SK-N-SH (cell line): ENCODE measurements at regions not wholly inside any gene's neighbourhood (a gene's known extent, or its start where the extent isn't known, plus 50 kb on each side); places are given as distances from the start of the nearest gene placed in this dataset.

Experiments used
- CTCF ChIA-PET: fragments of 300-600, 350-600 bp; formaldehyde crosslinking; extraction: SDS; loops from one replicate; lab custom pipeline; 2021; lab: Yijun Ruan, JAX
- POLR2A ChIA-PET: fragments of 350-600 bp; sonication (Branson Sonifier 250); formaldehyde crosslinking; extraction: SDS; loops from one replicate; lab custom pipeline; 2020; ENCODE audit warnings: antibody characterized with exemption, inconsistent platforms; lab: Yijun Ruan, JAX
- DNase-seq: peaks from one replicate; pipeline ENCODE4 v3.0.0; 2012
- H2AFZ ChIP-seq: fragments of 200-600 bp; sonication (generic); 2 replicates; pipeline ENCODE4 v1.8.1; 2016; ENCODE audit warnings: antibody characterized with exemption, mild to moderate bottlenecking, low read depth
- H3F3A ChIP-seq: fragments of 200-600 bp; sonication (generic); replicated peaks from 2 replicates; pipeline ENCODE3; 2016; ENCODE audit warnings: antibody characterized with exemption, mild to moderate bottlenecking; ENCODE audit not compliant: insufficient read depth
- H3K27ac ChIP-seq, 2 experiments: fragments of 200-500 bp in 1 of 2; fragments of 200-600 bp in 1 of 2; sonication (Bioruptor generic) in 1 of 2; sonication (generic), shearing (Covaris generic) in 1 of 2; 2 replicates each; pipeline versions ENCODE4 v1.5.1 to v1.6.1; 2014 to 2016; ENCODE audit warnings: low read depth in 2 of 2, inconsistent platforms in 1 of 2, low read length in 1 of 2, mild to moderate bottlenecking in 1 of 2, mixed read lengths in 1 of 2
- H3K27me3 ChIP-seq: fragments of 200-600 bp; sonication (generic), shearing (Covaris generic); 2 replicates; pipeline ENCODE4 v1.6.1; 2016; ENCODE audit warnings: mixed run types; ENCODE audit not compliant: insufficient read depth
- H3K36me3 ChIP-seq, 2 experiments: fragments of 200-500 bp in 1 of 2; fragments of 200-600 bp in 1 of 2; sonication (Bioruptor generic) in 1 of 2; sonication (generic) in 1 of 2; replicated peaks in 1 of 2; 2 replicates each; pipeline versions ENCODE3 to v1.5.1; 2014 to 2016; ENCODE audit warnings: low read length in 1 of 2, mild to moderate bottlenecking in 1 of 2; ENCODE audit not compliant: insufficient read depth in 2 of 2, control insufficient read depth in 1 of 2
- H3K4me1 ChIP-seq, 2 experiments: fragments of 200-500 bp in 1 of 2; fragments of 200-600 bp in 1 of 2; sonication (Bioruptor generic) in 1 of 2; sonication (generic), shearing (Covaris generic) in 1 of 2; 2 replicates each; pipeline versions ENCODE4 v1.5.1 to v1.6.1; 2014 to 2016; ENCODE audit warnings: low read depth in 1 of 2, low read length in 1 of 2, mixed run types in 1 of 2; ENCODE audit not compliant: insufficient read depth in 2 of 2, control insufficient read depth in 1 of 2
- H3K4me2 ChIP-seq: fragments of 200-600 bp; sonication (generic), shearing (Covaris generic); 2 replicates; pipeline ENCODE4 v1.6.1; 2017; ENCODE audit warnings: mixed run types
- H3K4me3 ChIP-seq, 2 experiments: fragments of 200-500 bp in 1 of 2; fragments of 200-600 bp in 1 of 2; sonication (Bioruptor generic) in 1 of 2; sonication (generic), shearing (Covaris generic) in 1 of 2; 2 replicates each; pipeline versions ENCODE4 v1.5.1 to v1.8.1; 2014 to 2016; ENCODE audit warnings: low read depth in 2 of 2, inconsistent platforms in 1 of 2, low read length in 1 of 2, mild to moderate bottlenecking in 1 of 2, mixed read lengths in 1 of 2, moderate library complexity in 1 of 2
- H3K79me2 ChIP-seq: fragments of 200-600 bp; sonication (generic); 2 replicates; pipeline ENCODE4 v1.8.1; 2017; ENCODE audit warnings: mild to moderate bottlenecking; ENCODE audit not compliant: insufficient read depth
- H3K9ac ChIP-seq: fragments of 200-600 bp; sonication (generic); 2 replicates; pipeline ENCODE4 v1.6.1; 2017; ENCODE audit warnings: mixed run types
- H3K9me2 ChIP-seq: fragments of 200-600 bp; sonication (generic); 2 replicates; pipeline ENCODE4 v1.6.1; 2017; ENCODE audit warnings: mixed run types
- H3K9me3 ChIP-seq: fragments of 200-600 bp; sonication (generic); 2 replicates; pipeline ENCODE4 v1.6.1; 2017; ENCODE audit warnings: mixed run types, mild to moderate bottlenecking, moderate library complexity
- H4K20me1 ChIP-seq: fragments of 200-600 bp; sonication (generic); 2 replicates; pipeline ENCODE4 v1.6.1; 2017; ENCODE audit warnings: mild to moderate bottlenecking, mixed run types; ENCODE audit not compliant: insufficient read depth
- CTCF ChIP-seq: fragments of 200-600 bp; sonication (generic); IDR thresholded peaks from 2 replicates; pipeline ENCODE4 v1.6.1; 2017; ENCODE audit warnings: antibody characterized with exemption, mild to moderate bottlenecking, moderate library complexity
- ELF1 ChIP-seq: IDR thresholded peaks from 2 replicates; pipeline ENCODE4 v1.4.0; 2012
- EZH2phosphoT487 ChIP-seq: fragments of 200-600 bp; sonication (generic); IDR thresholded peaks from 2 replicates; pipeline ENCODE4 v1.6.1; 2017; ENCODE audit warnings: low read depth, mixed run types, mild to moderate bottlenecking, antibody characterized with exemption, moderate library complexity, borderline replicate concordance
- GABPA ChIP-seq: IDR thresholded peaks from 2 replicates; pipeline ENCODE4 v1.4.0; 2012; ENCODE audit warnings: low read depth, mild to moderate bottlenecking
- GATA2 ChIP-seq: sonication (generic); formaldehyde crosslinking; IDR thresholded peaks from 2 replicates; pipeline ENCODE4 v1.5.0; 2020; ENCODE audit warnings: mild to moderate bottlenecking, missing genetic modification reagents
- JUND ChIP-seq: IDR thresholded peaks from 2 replicates; pipeline ENCODE4 v1.4.0; 2012
- NFIC ChIP-seq: IDR thresholded peaks from 2 replicates; pipeline ENCODE4 v1.4.0; 2012; ENCODE audit warnings: borderline replicate concordance
- NRF1 ChIP-seq: IDR thresholded peaks from 2 replicates; pipeline ENCODE4 v1.6.1; 2012; ENCODE audit warnings: low read depth, mild to moderate bottlenecking, low read length
- POLR2AphosphoS5 ChIP-seq: IDR thresholded peaks from 2 replicates; pipeline ENCODE4 v1.6.1; 2012; ENCODE audit warnings: low read depth, low read length
- RAD21 ChIP-seq: IDR thresholded peaks from 2 replicates; pipeline ENCODE4 v1.6.1; 2012; ENCODE audit warnings: mild to moderate bottlenecking, low read length
- RFX5 ChIP-seq: IDR thresholded peaks from 2 replicates; pipeline ENCODE4 v1.6.1; 2012; ENCODE audit warnings: mild to moderate bottlenecking, improper control_type of control experiment, low read length
- RXRA ChIP-seq: IDR thresholded peaks from 2 replicates; pipeline ENCODE4 v1.4.0; 2012; ENCODE audit warnings: low read depth, mild to moderate bottlenecking, borderline replicate concordance
- SIN3A ChIP-seq: IDR thresholded peaks from 2 replicates; pipeline ENCODE4 v1.6.1; 2012; ENCODE audit warnings: low read depth, mild to moderate bottlenecking, low read length, moderate library complexity, borderline replicate concordance
- TCF12 ChIP-seq: IDR thresholded peaks from 2 replicates; pipeline ENCODE4 v1.4.0; 2012
- USF2 ChIP-seq: fragments of 150-350 bp; IDR thresholded peaks from 2 replicates; pipeline ENCODE4 v1.6.1; 2017; ENCODE audit warnings: antibody characterized with exemption, low read length, low read depth, borderline replicate concordance
- YY1 ChIP-seq: IDR thresholded peaks from 2 replicates; pipeline ENCODE4 v1.4.0; 2012; ENCODE audit warnings: low read depth, mild to moderate bottlenecking
- WGBS: methylation state at CpG from one replicate; pipeline ENCODE4 v1.1.6; 2017; ENCODE audit warnings: low lambda C conversion rate; 5-methylcytosine and 5-hydroxymethylcytosine counted together
- TF ChIP-seq, protein P1 (sequence below): IDR thresholded peaks from 2 replicates; pipeline ENCODE4; 2012
- TF ChIP-seq, protein P2 (sequence below): IDR thresholded peaks from 2 replicates; pipeline ENCODE4 v1.4.0; 2012; ENCODE audit warnings: low read depth, borderline replicate concordance
- TF ChIP-seq, protein P3 (sequence below): IDR thresholded peaks from 2 replicates; pipeline ENCODE4 v1.6.1; 2012; ENCODE audit warnings: mild to moderate bottlenecking, low read depth, low read length, moderate library complexity

GRCh38 chr1:168959382-168959781 lies 147.1 kb upstream of the ATP1B1 start:
- Histone ChIP-seq H3K27me3 (no peaks in the 10 kb centered on the region), H3F3A (peaks cover 8% of the 10 kb centered on the region), H4K20me1 (no peaks in the 10 kb centered on the region), H3K9me2 (no peaks in the 10 kb centered on the region), H2AFZ (no peak overlapping the region), H3K4me2 (no peak overlapping the region), H3K9me3 (no peaks in the 10 kb centered on the region), H3K9ac (no peak overlapping the region), H3K4me3 (no peak overlapping the region), H3K27ac (peak overlapping the region in 1 of 2 experiments; percentile 24; a peak in 1 of 4 replicates), H3K36me3 (no peaks in the 10 kb centered on the region), H3K4me1 (peaks cover 0 to 2% of the 10 kb centered on the region in 2 experiments; a peak in 2 of 4 replicates), H3K79me2 (no peaks in the 10 kb centered on the region)
- CTCF ChIA-PET: interaction anchor here (0.9 kb wide), 1 partner anchor 389 kb away, joined by 3 read pairs; no protein-coding TSS in a partner anchor
- no peak for DNase-seq
- TF ChIP-seq SIN3A (no peak), CTCF (no peak), USF2 (no peak), TCF12 (no peak), GATA2 (CRISPR knock-in tag) (no peak), YY1 (no peak), RAD21 (no peak), POLR2AphosphoS5 (no peak), RXRA (no peak), NRF1 (no peak), ELF1 (no peak), JUND (no peak), GABPA (no peak), NFIC (no peak), RFX5 (no peak), EZH2phosphoT487 (no peak)
- TF ChIP-seq, protein P1, sequence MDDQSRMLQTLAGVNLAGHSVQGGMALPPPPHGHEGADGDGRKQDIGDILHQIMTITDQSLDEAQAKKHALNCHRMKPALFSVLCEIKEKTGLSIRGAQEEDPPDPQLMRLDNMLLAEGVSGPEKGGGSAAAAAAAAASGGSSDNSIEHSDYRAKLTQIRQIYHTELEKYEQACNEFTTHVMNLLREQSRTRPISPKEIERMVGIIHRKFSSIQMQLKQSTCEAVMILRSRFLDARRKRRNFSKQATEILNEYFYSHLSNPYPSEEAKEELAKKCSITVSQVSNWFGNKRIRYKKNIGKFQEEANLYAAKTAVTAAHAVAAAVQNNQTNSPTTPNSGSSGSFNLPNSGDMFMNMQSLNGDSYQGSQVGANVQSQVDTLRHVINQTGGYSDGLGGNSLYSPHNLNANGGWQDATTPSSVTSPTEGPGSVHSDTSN: no peak
- TF ChIP-seq, protein P2, sequence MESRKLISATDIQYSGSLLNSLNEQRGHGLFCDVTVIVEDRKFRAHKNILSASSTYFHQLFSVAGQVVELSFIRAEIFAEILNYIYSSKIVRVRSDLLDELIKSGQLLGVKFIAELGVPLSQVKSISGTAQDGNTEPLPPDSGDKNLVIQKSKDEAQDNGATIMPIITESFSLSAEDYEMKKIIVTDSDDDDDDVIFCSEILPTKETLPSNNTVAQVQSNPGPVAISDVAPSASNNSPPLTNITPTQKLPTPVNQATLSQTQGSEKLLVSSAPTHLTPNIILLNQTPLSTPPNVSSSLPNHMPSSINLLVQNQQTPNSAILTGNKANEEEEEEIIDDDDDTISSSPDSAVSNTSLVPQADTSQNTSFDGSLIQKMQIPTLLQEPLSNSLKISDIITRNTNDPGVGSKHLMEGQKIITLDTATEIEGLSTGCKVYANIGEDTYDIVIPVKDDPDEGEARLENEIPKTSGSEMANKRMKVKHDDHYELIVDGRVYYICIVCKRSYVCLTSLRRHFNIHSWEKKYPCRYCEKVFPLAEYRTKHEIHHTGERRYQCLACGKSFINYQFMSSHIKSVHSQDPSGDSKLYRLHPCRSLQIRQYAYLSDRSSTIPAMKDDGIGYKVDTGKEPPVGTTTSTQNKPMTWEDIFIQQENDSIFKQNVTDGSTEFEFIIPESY: no peak
- TF ChIP-seq, protein P3, sequence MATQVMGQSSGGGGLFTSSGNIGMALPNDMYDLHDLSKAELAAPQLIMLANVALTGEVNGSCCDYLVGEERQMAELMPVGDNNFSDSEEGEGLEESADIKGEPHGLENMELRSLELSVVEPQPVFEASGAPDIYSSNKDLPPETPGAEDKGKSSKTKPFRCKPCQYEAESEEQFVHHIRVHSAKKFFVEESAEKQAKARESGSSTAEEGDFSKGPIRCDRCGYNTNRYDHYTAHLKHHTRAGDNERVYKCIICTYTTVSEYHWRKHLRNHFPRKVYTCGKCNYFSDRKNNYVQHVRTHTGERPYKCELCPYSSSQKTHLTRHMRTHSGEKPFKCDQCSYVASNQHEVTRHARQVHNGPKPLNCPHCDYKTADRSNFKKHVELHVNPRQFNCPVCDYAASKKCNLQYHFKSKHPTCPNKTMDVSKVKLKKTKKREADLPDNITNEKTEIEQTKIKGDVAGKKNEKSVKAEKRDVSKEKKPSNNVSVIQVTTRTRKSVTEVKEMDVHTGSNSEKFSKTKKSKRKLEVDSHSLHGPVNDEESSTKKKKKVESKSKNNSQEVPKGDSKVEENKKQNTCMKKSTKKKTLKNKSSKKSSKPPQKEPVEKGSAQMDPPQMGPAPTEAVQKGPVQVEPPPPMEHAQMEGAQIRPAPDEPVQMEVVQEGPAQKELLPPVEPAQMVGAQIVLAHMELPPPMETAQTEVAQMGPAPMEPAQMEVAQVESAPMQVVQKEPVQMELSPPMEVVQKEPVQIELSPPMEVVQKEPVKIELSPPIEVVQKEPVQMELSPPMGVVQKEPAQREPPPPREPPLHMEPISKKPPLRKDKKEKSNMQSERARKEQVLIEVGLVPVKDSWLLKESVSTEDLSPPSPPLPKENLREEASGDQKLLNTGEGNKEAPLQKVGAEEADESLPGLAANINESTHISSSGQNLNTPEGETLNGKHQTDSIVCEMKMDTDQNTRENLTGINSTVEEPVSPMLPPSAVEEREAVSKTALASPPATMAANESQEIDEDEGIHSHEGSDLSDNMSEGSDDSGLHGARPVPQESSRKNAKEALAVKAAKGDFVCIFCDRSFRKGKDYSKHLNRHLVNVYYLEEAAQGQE: no peak
- POLR2A ChIA-PET: no interaction called here
- WGBS: 80% methylated on average over 2 of the region's 2 CpGs
